HepG2 (cell line): ENCODE measurements at regions not wholly inside any gene's neighbourhood (a gene's known extent, or its start where the extent isn't known, plus 50 kb on each side); places are given as distances from the start of the nearest gene placed in this dataset.

Experiments used
- ATAC-seq: fragments of 200-7000 bp; cut with Tn5 transposase; 3 replicates; pipeline ENCODE4 v1.9.1; 2020; ENCODE audit warnings: mild to moderate bottlenecking, moderate library complexity
- BruUV-seq: library from RNA; stranded (reverse); fragments of 400-500 nt; replicated peaks from 2 replicates; lab custom pipeline; 2021; lab: Mats Ljungman, UMichigan
- CTCF ChIA-PET: fragments of 300-600 bp; formaldehyde crosslinking; extraction: SDS; loops from one replicate; lab custom pipeline; 2021; ENCODE audit warnings: low total read pairs, inconsistent platforms, low intra/inter-chr PET ratio; lab: Yijun Ruan, JAX
- POLR2A ChIA-PET: fragments of 350-600 bp; sonication (Branson Sonifier 250); formaldehyde crosslinking; loops from one replicate; lab custom pipeline; 2020; ENCODE audit warnings: antibody characterized with exemption, inconsistent platforms; lab: Yijun Ruan, JAX
- DNase-seq: peaks from one replicate; pipeline ENCODE4 v3.0.0-alpha.2; 2015; ENCODE audit warnings: low spot score
- FAIRE-seq: peaks from 3 replicates; lab custom pipeline; 2011; peaks lifted over from hg19 to GRCh38; lab: Jason Lieb, UNC
- H2AFZ ChIP-seq: one replicate; pipeline ENCODE4 v1.6.1; 2011; ENCODE audit warnings: low read length, inconsistent platforms
- H3K27ac ChIP-seq: fragments of 300-600 bp; 3 replicates; pipeline ENCODE4 v1.8.0; 2011; ENCODE audit warnings: mixed run types, mild to moderate bottlenecking, mixed read lengths, low read length, inconsistent platforms; ENCODE audit not compliant: insufficient read depth; ENCODE audit errors: extremely low read length
- H3K27me3 ChIP-seq, 2 experiments: fragments of 200-600 bp in 1 of 2; 2 replicates in 1 of 2; 3 replicates in 1 of 2; pipeline versions ENCODE4 v1.6.0 to v1.8.0; 2011; ENCODE audit warnings: low read length in 2 of 2, mild to moderate bottlenecking in 2 of 2, moderate library complexity in 2 of 2, inconsistent platforms in 1 of 2; ENCODE audit not compliant: insufficient read depth in 2 of 2, control insufficient read depth in 1 of 2
- H3K36me3 ChIP-seq, 2 experiments: fragments of 200-600 bp in 1 of 2; replicated peaks in 1 of 2; 2 replicates in 1 of 2; 3 replicates in 1 of 2; pipeline versions ENCODE4 v1.5.1 to v1.8.0; 2011; ENCODE audit warnings: low read length in 2 of 2, inconsistent platforms in 1 of 2; ENCODE audit not compliant: insufficient read depth in 2 of 2, control insufficient read depth in 1 of 2
- H3K4me1 ChIP-seq: 2 replicates; pipeline ENCODE4 v1.5.1; 2012; ENCODE audit warnings: low read length, inconsistent platforms; ENCODE audit not compliant: insufficient read depth
- H3K4me2 ChIP-seq: 2 replicates; pipeline ENCODE4 v1.6.0; 2011; ENCODE audit warnings: low read depth, low read length, inconsistent platforms
- H3K4me3 ChIP-seq, 3 experiments: fragments of 200-600 bp in 1 of 3; sonication (generic), shearing (Covaris generic) in 1 of 3; replicated peaks in 1 of 3; 2 replicates each; pipeline ENCODE4 v1.5.1; 2011 to 2016; ENCODE audit warnings: low read length in 3 of 3, inconsistent platforms in 2 of 3, low read depth in 2 of 3, mild to moderate bottlenecking in 2 of 3, control low read depth in 1 of 3, mixed read lengths in 1 of 3; ENCODE audit not compliant: insufficient read depth in 1 of 3
- H3K79me2 ChIP-seq: one replicate; pipeline ENCODE4 v1.6.1; 2011; ENCODE audit warnings: low read length, inconsistent platforms; ENCODE audit not compliant: insufficient read depth
- H3K9ac ChIP-seq: 2 replicates; pipeline ENCODE4 v1.6.0; 2011; ENCODE audit warnings: mild to moderate bottlenecking, low read depth, low read length, inconsistent platforms; ENCODE audit not compliant: insufficient read depth
- H3K9me3 ChIP-seq: 2 replicates; pipeline ENCODE4 v1.5.1; 2012; ENCODE audit warnings: mild to moderate bottlenecking, low read length
- H4K20me1 ChIP-seq: 2 replicates; pipeline ENCODE4 v1.6.0; 2011; ENCODE audit warnings: inconsistent platforms, mild to moderate bottlenecking, low read length, moderate library complexity; ENCODE audit not compliant: insufficient read depth
- CHD2 ChIP-seq: IDR thresholded peaks from 2 replicates; pipeline ENCODE4 v1.6.1; 2011; ENCODE audit warnings: low read depth, low read length, improper control_type of control experiment
- HMG20B ChIP-seq: conservative IDR thresholded peaks from 2 replicates; pipeline ENCODE4 v1.6.1; 2016; ENCODE audit warnings: missing genetic modification reagents, missing compliant biosample characterization
- IKZF1 ChIP-seq: fragments of 450-650 bp; IDR thresholded peaks from 2 replicates; pipeline ENCODE4 v1.7.1; 2016
- IRF2 ChIP-seq: IDR thresholded peaks from 2 replicates; pipeline ENCODE4 v1.6.1; 2018; ENCODE audit warnings: missing genetic modification reagents, missing compliant biosample characterization
- JUND ChIP-seq: sonication (generic); formaldehyde crosslinking; IDR thresholded peaks from 2 replicates; pipeline ENCODE4 v1.8.0; 2022; ENCODE audit warnings: mild to moderate bottlenecking, missing genetic modification reagents
- KMT2A ChIP-seq: sonication (generic); formaldehyde crosslinking; IDR thresholded peaks from 2 replicates; pipeline ENCODE4 v1.4.0; 2020; ENCODE audit warnings: missing genetic modification reagents
- MAFK ChIP-seq, 2 experiments: IDR thresholded peaks in 1 of 2; conservative IDR thresholded peaks in 1 of 2; 2 replicates each; pipeline ENCODE4 v1.6.1; 2011; ENCODE audit warnings: improper control_type of control experiment in 2 of 2, low read length in 2 of 2
- RFX1 ChIP-seq: fragments of 450-650 bp; IDR thresholded peaks from 2 replicates; pipeline ENCODE4 v1.6.1; 2017
- ZBTB10 ChIP-seq: sonication (generic); formaldehyde crosslinking; IDR thresholded peaks from 2 replicates; pipeline ENCODE4 v1.4.0; 2020; ENCODE audit warnings: missing genetic modification reagents, borderline replicate concordance
- ZFP82 ChIP-seq: sonication (generic); formaldehyde crosslinking; IDR thresholded peaks from 2 replicates; pipeline ENCODE4 v1.5.1; 2020; ENCODE audit warnings: mild to moderate bottlenecking, missing genetic modification reagents, borderline replicate concordance
- ZNF18 ChIP-seq: sonication (generic); formaldehyde crosslinking; IDR thresholded peaks from 2 replicates; pipeline ENCODE4 v1.8.0; 2022; ENCODE audit warnings: mild to moderate bottlenecking, missing genetic modification reagents; ENCODE audit not compliant: insufficient replicate concordance
- ZNF569 ChIP-seq: sonication (generic); formaldehyde crosslinking; IDR thresholded peaks from 2 replicates; pipeline ENCODE4 v1.5.0; 2020; ENCODE audit warnings: mild to moderate bottlenecking, missing genetic modification reagents, moderate library complexity, borderline replicate concordance
- ZNF646 ChIP-seq: sonication (generic); formaldehyde crosslinking; IDR thresholded peaks from 2 replicates; pipeline ENCODE4 v1.9.0; 2021; ENCODE audit warnings: mild to moderate bottlenecking, missing genetic modification reagents
- ZNF737 ChIP-seq: sonication (generic); formaldehyde crosslinking; IDR thresholded peaks from 2 replicates; pipeline ENCODE4 v1.5.0; 2020; ENCODE audit warnings: missing genetic modification reagents, mild to moderate bottlenecking, borderline replicate concordance
- WGBS: methylation state at CpG from one replicate; pipeline ENCODE4 v1.1.6; 2017; ENCODE audit warnings: low lambda C conversion rate; 5-methylcytosine and 5-hydroxymethylcytosine counted together
- in situ Hi-C: cut with HindIII; loops from 2 replicates; pipeline ENCODE4 v1.10.0; 2017; ENCODE audit warnings: low pct_unique_long_range_greater_than_20kb; ENCODE audit not compliant: extremely low pct_ligation_motif_present
- intact Hi-C: fragments of 100-400 bp; cut with micrococcal nuclease; formaldehyde crosslinking; loops from one replicate; pipeline ENCODE4 v1.10.0; 2022; ENCODE audit not compliant: unreplicated experiment

- TF ChIP-seq ZNF18 (CRISPR knock-in tag) (no peak), HMG20B (CRISPR knock-in tag) (no peak), KMT2A (CRISPR knock-in tag) (no peak), JUND (CRISPR knock-in tag) (no peak)
Measured at GRCh38 chr4:14824189-14824588, 178.1 kb upstream of the CPEB2 start (continued).

GRCh38 chr4:14827111-14827510 is 175.2 kb upstream of the CPEB2 start:
- H3K79me2 ChIP-seq, result no peaks in the 10 kb centered on the region
- DNase-seq, result no peak
- H3K9ac ChIP-seq, result no peak overlapping the region
- H3K9me3 ChIP-seq, result no peaks in the 10 kb centered on the region
- WGBS, result 47% methylated on average over 4 of the region's 8 CpGs
- CTCF ChIA-PET, result no interaction called here
- H3K36me3 ChIP-seq, result no peaks in the 10 kb centered on the region
- in situ Hi-C loops, result no loop called here
- H3K4me1 ChIP-seq, result peaks cover 8% of the 10 kb centered on the region
- no peak for ATAC-seq
- H3K27me3 ChIP-seq, result no peaks in the 10 kb centered on the region
- intact Hi-C loops, result no loop called here
- FAIRE-seq, result no peak
- no peak overlapping the region for H3K27ac ChIP-seq
- H3K4me2 ChIP-seq, result no peak overlapping the region
- no peak overlapping the region for H3K4me3 ChIP-seq
- H4K20me1 ChIP-seq, result no peaks in the 10 kb centered on the region
- H2AFZ ChIP-seq, result no peak overlapping the region
- BruUV-seq, result no TSS peak
- POLR2A ChIA-PET, result no interaction called here
- TF ChIP-seq RFX1 (no peak), CHD2 (no peak), ZNF569 (no peak), ZBTB10 (no peak), IRF2 (CRISPR knock-in tag) (no peak), ZFP82 (no peak), IKZF1 (no peak), ZNF737 (CRISPR knock-in tag) (no peak), ZNF646 (CRISPR knock-in tag) (no peak), MAFK (conservative IDR thresholded peaks at IDR 0.05 in 1 of 2, IDR thresholded peaks at IDR 0.05 in 1 of 2; ENCODE audit: low read length in 2 of 2) (no peak)
